D721Med (cell line): ENCODE measurements at regions not wholly inside any gene's neighbourhood (a gene's known extent, or its start where the extent isn't known, plus 50 kb on each side); places are given as distances from the start of the nearest gene placed in this dataset.

Source experiments
- DNase-seq: peaks from one replicate; pipeline ENCODE4 v3.0.0; 2011; ENCODE audit warnings: low spot score; ENCODE audit not compliant: insufficient read length
- FAIRE-seq: peaks from 2 replicates; lab custom pipeline; 2011; peaks lifted over from hg19 to GRCh38; lab: Jason Lieb, UNC
- CTCF ChIP-seq: IDR thresholded peaks from 2 replicates; pipeline ENCODE4 v1.5.1; 2012; ENCODE audit warnings: mild to moderate bottlenecking, control low read depth; ENCODE audit not compliant: insufficient read depth; ENCODE audit errors: missing control alignments

DNA sequence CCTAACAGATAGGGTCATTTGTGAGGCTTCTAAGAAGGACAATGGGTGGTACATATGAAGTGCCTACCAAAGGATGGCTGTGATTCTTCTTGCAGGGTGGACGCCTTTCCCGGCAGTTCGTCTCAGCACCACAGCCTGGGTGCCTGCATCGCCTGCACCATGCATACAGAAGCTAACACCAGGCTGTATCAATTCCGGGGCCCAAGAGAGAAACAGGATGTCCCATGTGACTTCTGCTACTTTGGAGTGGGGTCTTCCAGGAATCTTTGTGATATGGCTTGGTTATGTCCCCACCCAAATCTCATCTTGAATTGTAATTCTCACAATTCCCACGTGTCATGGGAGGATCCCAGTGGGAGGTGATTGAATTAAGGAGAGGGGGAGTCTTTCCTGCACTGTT lies 251.6 kb upstream of the TNRC6C start:
- FAIRE-seq (no peak), DNase-seq (no peak)
- no peak for TF ChIP-seq CTCF

GRCh38 chr17:77707546-77707945 lies 251.0 kb upstream of the TNRC6C start:
- no peak for TF ChIP-seq CTCF
- no peak for FAIRE-seq
- DNase-seq = no peak

DNA sequence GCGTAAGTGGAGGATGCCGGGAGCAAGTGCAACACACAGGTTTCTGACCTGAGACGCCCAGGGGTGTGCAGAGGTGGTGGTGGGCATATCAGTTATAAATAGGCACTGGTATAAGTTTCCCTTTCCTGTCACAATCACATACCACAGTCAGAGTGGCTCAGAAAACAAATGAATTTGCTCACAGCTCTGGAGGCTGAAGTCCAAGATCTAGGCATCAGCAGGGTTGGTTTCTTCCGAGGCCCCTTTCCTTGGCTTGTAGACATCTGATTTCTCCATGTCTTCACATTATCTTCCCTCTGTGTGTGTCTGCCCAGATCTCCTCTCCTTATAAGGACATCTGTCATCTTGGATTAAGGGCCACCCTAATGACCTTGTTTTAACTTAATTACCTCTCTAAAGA lies 250.5 kb upstream of the TNRC6C start:
- no peak for DNase-seq
- no peak for FAIRE-seq
- no peak for TF ChIP-seq CTCF

DNA sequence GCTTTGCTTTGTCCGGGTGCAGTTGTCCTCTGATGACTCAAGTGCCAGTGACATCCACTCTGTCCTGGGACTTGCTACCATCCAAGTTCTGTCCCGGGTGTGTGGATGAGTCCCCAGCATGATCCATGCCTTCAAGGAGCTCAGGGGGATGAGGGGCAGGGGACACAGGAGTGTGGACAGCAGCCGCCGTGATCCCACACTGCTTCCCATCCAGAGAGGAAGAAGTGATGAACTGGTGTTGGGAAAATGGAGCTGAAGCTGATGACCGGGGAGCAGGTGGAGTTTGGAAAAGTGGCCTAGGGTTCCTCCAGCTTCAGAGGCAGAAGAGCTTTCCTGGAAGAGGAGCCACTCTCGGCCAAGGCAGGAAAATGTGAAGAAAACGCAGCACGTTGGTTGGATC lies 249.6 kb upstream of the TNRC6C start:
- DNase-seq = no peak
- no peak for FAIRE-seq
- no peak for TF ChIP-seq CTCF

- no peak for TF ChIP-seq CTCF
- DNase-seq (no peak), FAIRE-seq (no peak)
Measured at GRCh38 chr17:77709594-77709993, 248.9 kb upstream of the TNRC6C start.

- FAIRE-seq (no peak), DNase-seq (no peak)
- no peak for TF ChIP-seq CTCF
Measured at GRCh38 chr17:77712578-77712977, 245.9 kb upstream of the TNRC6C start.

- no peak for FAIRE-seq
- TF ChIP-seq CTCF = no peak
- DNase-seq = no peak
Measured at GRCh38 chr17:77716289-77716926, 242.1 kb upstream of the TNRC6C start.
